Ecto neural progenitor cell (in vitro differentiated cells): ENCODE measurements at regions not wholly inside any gene's neighbourhood (a gene's known extent, or its start where the extent isn't known, plus 50 kb on each side); places are given as distances from the start of the nearest gene placed in this dataset.

ENCODE experiments used
- DNase-seq: peaks from one replicate; pipeline ENCODE4 v3.0.0-alpha.2; 2018; ENCODE audit warnings: low spot score

DNA sequence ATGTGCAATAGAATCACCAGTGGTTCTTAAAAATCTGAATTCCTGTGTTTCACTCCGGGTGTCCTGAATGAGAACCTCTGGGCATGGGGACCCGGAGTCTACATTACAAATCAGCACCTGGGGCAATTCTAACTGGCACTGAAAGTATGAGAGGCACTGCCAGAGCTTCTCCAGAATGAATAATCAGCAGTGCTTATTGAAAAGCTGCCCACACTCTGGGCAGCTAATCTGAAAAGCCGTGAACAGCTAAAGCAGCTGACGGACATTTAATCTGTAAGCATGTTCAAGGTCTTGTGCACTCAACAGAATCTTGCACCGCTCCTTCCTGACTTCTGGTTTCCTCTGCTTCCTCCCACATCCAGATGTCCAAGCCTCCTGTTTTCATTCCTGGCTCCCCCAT, 113.3 kb upstream of the KIF5B start:
- no peak for DNase-seq

DNA sequence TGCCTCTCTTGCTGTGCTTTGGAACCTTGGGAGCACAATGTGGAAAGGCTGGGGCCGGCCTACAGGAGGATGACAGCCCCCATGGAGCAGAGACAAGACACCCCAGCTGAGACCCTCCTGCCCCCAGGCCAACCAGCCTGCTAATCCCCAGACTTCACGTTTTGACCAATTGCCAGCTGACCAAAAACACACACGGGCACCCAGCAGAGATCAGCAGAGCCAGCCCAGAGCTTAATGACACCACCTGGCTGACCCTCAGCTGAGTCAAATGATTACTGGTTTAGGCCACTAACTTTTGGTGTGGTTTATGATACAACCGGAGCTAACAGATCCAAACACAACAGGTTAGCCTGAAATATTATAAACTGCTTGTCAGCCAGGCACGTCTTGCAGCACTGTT, 111.2 kb upstream of the KIF5B start:
- DNase-seq: no peak

DNA sequence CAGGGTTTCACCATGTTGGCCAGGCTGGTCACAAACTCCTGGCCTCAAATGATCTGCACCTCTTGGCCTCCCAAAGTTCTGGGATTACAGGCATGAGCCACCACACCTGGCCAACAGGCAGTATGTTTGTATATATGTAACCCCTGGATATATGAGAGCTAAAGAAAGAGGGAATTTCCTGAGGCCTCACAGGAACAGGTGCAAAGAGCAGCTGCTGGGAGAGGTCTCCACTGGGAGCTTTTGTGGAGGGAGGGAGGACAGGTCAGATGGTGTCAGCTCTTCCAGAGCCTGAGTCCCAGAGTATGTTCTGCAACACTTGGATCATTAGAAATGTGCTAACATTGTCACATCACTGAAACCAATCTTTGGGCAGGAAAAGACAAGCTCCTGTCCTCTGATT, 110.1 kb upstream of the KIF5B start:
- DNase-seq: no peak

DNA sequence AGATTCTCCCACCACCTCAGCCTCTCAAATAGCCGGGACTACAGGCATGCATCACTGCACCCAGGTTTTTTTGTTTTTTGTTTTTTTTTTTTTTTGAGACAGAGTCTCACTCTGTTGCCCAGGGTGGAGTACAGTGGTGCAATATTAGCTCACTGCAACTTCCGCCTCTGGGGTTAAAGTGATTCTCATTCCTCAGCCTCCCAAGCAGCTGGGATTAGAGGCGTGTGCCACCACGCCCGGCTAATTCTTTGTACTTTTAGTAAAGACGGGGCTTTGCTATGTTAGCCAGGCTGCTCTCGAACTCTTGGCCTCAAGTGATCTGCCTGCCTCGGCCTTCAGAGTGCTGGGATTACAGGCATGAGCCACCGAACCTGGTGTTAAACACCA, 107.5 kb upstream of the KIF5B start:
- DNase-seq: no peak

DNA sequence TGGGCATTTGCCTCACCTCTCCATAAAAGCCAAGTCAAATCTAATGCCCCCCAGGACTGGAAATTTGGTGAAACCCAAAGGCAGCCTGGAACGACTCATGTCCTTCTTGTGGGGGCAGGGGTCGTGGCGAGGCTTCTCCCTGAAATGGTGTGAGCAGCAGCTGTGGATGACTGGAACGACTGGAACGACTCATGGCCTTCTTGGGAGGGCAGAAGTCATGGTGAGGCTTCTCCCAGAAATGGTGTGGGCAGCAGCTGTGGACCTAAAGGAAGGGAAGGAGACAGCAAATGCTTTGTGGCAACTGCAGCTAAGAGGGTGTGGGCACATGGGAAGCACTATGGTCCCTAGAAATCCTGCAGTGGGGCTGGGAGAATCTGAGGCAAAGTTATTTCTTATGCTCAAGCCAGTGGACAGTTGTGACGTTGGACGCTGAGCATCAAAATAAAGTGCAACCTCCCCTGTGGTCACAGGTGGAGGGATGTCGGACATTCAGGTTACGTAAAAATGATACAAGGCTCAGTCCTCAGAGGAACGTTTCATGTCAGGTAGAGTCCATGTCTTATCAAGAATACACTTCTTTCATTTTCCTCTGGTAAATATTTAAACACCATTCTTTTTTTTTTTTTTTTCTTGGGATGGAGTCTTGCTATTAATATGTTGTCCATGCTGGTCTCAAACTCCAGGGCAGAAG, 107.0 kb upstream of the KIF5B start:
- DNase-seq: no peak

DNA sequence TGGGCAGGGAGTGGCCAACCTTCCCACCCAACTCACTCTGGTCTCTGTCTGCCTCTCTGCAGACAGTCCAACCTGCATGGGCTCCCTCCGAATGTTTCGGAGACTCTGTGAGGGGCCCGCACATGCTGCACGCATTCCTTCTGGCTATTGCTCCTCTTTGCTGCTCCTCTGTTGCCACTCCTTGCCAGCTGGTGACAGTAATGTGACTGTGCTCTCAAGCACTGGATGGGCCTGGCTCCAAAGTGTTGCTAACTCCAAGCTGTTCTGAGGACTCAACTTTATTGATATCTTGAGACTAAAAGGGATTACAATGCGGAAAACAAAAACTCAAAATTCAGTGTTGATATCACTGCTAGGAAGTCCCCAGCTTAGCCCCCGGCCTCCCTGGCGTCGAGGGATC, 105.4 kb upstream of the KIF5B start:
- no peak for DNase-seq

DNA sequence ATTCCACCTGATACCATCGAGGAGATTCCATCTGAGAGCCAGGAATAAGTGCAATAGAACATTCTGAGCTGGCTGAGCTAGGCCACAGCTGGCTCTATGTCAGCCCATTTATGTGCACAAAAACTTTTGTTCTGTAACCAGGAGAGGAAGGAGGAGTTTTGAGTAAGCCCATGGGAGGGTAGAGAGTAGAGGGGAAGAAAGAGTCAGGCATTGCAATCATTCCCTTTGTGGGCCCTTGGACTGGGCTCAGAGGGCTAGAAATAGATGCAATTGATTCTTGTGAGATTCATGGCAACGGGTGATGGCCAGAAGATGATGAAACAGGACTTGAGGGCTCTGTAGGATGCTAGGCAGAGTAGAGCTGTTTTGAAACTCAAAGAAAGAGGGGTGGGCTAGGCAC, 104.6 kb upstream of the KIF5B start:
- DNase-seq: no peak

DNA sequence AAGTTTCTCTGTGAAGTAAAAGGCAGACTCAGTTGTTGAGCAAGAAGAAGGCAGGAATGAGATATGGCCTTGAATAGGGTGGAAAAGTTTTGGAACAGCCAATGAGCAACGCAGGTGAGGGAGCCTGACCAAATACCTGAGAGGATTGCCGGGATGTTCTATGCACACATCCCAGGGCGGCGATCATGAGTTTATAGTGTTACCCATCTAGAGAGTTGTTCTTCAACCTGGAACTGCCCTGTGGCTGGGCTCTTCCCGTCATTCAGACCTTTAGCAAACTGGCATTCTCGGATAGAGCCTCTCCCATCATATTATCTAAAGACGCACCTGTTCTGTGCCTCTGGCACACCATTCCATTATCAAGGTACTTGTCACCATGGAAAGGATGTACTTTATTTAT, 103.0 kb upstream of the KIF5B start:
- no peak for DNase-seq

DNA sequence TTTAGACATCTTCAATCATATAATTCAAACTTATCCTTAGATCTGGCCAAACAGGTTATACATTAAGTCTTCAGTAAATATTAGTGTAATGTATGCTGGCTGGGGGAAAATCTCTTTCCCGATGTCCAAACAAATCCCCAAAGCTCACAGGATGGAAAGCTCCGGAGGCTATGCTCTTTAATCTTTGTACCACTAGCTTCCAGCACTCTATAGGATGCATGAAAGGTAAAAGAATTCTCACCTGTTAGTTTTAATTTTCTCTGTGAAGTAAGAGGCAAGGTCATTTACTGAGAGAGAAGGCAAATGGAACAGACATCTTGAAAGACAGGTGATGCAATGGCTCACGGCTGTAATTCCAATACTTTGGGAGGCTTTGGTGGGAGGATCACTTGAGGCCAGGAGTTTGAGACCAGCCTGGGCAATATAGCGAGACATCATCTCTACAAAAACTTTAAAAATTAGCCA, 99.8 kb upstream of the KIF5B start:
- DNase-seq: no peak

DNA sequence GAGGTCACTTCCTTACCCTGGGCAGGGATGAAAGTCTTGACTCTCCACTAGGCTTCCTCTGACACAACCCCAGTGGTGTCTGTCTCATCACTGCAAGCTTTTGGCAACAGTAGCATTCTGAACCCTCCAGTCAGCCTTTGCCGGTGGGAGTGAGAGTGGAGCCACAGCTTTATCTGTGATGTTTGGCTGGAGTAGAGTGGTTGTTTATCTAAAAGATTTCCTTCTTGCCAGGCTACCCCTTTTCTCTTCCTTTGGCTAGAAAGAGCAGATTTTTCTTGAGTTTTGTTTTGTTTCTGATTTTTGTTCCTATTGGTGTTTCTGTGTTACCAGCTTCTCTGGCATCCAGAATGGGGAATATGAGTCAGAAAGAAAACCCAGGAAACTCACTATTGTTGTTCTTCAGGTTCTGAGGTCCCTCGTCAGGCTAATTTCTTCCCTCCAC, 98.9 kb upstream of the KIF5B start:
- DNase-seq: no peak

DNA sequence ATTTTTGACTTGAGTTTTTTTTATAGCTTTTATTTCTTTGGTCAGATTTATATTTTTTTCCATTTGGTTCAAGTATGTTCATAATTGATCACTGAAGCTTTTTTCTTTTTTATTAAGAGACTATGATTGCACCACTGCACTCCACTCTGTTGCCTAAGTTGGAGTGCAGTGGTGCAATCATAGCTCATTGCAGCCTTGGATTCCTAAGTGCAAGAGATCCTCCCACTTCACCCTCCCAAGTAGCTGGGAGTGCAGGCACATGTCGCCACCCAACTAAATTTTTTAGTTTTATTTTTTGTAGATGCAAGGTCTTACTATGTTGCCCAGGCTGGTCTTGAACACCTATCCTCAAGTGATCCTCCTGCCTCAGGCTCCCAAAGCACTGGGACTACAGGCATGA, 97.7 kb upstream of the KIF5B start:
- DNase-seq: no peak

DNA sequence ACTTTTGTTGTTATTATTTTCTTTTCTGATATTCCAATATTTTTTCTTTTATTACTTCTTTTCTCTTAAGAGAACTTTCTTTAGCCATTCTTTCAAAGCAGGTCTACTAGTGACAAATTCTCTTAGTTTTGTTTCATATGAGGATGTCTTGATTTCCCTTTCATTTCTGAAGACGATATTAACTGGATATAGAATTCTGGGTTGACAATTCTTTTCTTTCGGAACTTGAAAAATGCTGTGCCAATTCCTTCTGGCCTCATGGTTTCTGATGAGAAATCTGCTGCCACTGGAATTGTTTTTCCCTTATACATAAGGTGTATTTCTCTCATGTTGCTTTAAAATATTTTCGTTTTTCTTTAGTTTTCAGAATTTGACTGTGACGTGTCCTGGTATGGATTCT, 97.0 kb upstream of the KIF5B start:
- DNase-seq: no peak

DNA sequence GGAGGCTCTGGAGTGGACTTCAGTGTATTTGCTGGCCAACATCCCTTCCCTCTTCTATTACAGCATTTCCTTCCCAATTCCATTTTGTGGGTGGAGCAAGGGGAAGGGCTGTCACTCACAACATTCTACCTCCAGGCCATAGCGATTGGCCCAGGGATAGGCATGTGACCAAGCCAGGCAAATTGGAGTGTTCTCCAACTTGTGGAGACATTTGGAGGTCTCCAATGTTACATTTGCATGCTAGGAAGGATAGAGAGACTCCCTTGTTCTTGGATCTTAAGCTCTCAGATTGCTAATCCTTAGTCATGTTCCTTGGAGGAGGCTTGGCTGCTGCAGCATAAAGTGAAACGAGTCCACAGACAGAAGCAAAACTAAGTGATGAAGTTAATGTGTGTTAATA, 95.6 kb upstream of the KIF5B start:
- no peak for DNase-seq

DNA sequence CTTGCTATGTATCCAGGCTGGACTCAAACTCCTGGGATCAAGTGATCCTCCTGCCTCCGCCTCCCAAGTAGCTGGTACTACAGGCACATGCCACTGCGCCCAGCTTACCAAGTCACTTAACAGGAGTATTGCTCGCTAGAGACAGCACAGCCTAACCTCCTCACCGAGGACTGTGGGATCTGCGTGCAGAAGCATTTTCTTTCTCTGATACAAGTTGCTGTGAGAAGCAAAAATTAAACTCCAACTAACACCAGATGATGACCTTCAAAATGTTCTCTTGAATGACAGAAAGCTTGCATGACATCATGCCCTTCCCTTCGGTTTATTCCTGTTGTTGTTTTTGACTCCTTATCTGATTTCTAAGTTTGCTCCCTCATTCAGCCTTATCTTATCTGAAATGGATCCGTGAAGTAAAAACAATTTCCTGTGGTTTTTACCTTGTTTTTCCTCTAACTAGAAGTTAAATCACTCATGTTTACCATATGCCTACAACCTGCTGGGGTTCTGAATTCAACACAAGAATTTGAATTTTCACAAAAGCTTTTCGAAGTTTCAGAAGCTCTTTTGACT, 94.4 kb upstream of the KIF5B start:
- DNase-seq: no peak

DNA sequence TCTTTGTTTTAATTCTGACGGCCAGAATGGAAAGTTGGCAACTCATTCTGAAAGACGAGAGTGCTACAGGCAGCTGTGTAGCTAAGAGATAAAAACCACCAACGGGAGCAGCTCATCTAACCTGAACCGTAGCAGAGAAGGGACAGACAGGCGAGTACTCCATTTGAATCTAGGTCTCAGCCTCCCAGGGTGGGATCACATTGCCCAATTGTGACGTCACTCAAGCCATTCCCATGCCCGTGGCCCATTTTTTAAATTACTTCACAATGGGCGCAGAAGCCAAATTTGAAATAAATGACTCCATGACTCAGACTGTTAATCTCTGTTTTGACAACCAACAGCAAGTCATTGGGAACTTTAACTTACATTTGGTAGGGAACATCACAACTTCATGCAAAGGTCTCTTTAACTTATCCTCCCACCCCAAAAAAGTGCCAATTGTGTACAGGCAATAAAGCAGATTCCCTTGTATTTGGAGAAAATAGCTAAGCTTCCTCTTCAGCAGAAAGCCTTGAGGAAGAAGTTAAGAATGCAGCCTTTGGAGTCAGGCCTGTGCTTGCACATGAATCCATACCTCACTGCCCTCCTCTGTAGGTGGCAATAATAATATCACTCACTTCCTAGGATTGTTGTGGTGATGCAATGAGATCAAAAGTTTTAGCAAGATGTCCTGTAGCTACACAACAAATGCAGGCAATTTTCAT, 93.2 kb upstream of the KIF5B start:
- DNase-seq: no peak

DNA sequence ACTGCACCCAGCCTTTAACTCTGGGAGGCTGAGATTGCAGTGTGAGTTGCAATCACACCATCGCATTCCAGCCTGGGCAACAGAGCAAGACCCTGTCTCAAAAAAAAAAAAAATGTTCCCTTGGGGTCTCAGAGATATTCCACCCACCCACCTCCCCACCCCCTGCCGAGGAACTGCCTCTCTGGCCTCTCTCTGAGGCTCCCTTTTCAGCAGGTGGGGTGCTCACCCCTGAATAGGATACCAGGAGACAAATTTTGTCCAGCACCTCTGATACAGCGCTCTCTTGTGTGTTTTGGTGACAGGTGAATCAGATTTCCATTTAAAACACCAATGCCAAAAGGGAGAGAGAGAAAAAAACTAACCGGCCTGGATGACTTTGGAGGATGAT, 92.6 kb upstream of the KIF5B start:
- no peak for DNase-seq

DNA sequence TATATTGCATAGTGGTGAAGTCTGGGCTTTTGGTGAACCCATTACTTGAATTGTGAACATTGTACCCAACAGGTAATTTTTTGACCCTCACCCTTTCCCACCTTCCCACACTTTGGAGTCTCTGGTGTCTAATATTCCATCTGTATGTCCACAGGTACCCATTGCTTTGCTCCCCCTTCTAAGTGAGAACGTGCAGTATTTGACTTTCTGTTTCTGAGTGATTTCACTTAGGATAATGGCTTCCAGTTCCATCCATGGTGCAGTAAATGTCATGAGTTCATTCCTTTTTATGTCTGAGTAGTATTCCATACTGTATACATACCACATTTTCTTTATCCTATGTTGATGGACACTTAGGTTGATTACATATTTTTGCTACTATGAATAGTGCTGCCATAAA, 91.5 kb upstream of the KIF5B start:
- DNase-seq: no peak

DNA sequence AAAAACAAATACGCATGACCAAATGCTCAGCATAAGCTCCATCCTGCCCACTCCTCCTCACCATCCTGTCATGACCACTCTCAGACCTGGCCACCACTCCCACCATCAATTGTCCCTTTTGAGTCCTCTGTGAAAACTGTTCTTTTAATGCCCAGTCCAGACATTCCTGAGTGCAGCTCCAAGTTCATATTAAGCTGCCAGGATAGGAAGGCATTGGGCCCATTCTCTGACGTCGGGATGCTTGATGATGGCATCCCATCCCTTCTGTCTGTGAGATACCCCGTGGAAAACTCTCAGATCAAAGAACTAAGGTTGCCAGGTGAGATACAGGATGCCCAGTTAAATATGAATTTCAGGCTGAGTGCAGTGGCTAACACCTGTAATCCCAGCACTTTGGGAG, 89.9 kb upstream of the KIF5B start:
- no peak for DNase-seq

DNA sequence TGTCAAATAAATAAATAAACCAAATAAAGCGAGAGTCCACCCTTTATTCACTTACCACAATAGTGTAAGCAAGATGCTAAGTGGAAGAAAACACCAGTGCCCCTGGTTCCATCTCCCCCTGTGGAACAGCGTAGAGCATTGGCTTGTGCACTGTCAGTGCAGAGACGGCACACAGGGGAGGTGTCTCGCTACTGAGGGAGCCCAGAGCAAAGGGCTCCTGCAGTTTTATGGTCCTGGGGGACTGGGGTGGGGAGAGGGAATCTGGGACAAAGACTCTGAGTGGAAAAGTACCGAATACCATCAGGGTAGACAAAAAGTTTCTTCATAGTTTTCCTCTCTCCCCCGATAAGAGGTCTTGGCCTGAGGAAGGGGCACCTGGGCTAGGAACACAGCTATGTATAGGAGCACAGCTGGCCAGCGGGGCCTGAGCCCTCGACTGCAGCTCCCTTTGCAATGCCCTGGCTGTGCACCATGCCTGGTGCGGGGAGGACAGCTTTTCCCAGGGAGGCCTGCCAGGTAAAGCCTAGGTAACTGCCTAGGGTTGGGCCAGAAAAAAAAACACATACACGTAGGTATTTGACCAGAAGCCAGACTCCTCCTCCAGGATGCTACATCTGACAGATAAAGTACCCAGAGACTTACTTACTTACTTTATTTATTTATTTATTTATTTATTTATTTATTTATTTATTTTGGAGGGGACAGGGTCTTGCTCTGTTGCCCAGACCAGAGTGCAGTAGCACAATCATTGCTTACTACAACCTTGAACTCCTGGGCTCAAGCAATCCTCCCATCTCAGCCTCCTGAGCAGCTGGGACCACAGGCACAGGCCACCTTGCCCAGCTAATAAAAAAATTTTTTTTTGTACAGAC, 88.8 kb upstream of the KIF5B start:
- no peak for DNase-seq

DNA sequence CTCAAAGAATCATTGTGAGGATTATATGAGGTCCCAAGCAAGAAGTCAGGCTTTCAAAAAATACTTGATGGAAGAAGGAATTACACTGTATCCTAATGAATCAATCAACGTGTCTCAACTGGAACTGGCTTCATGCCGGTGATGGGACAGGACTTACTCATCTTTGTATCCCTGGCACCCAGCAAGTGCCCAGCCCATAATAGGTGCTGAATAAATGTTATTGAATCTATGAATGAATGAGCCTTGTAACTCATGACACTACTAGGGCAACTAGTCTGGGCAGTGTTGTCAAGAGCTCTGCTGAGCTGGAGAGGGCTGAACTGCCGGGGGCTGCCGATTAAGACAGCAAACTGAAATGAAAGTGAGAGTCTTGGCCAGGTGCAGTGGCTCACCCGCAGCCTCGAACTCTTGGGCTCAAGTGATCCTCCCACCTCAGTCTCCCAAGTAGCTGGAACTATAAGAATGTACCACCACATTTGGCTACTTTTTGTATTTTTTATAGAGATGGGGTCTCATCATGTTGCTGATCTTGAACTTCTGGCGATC, 87.2 kb upstream of the KIF5B start:
- no peak for DNase-seq

DNA sequence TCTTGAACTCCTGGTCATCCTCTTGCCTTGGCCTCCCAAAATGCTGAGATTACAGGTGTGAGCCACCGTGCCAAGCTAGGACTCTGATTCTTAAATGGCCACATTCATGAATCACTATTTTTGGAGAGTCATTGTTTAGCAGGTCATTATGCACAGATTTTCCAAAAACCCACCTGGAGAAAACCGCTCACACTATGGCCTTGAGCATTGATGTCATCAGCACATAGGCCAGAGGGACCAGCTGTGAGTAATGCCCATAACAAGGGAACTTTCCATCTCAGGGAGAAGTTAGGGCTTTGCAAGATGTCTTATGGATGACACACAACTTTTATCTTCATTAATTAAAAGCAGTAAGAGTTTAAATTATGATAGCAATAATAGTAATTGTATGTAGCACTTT, 86.4 kb upstream of the KIF5B start:
- DNase-seq: no peak

DNA sequence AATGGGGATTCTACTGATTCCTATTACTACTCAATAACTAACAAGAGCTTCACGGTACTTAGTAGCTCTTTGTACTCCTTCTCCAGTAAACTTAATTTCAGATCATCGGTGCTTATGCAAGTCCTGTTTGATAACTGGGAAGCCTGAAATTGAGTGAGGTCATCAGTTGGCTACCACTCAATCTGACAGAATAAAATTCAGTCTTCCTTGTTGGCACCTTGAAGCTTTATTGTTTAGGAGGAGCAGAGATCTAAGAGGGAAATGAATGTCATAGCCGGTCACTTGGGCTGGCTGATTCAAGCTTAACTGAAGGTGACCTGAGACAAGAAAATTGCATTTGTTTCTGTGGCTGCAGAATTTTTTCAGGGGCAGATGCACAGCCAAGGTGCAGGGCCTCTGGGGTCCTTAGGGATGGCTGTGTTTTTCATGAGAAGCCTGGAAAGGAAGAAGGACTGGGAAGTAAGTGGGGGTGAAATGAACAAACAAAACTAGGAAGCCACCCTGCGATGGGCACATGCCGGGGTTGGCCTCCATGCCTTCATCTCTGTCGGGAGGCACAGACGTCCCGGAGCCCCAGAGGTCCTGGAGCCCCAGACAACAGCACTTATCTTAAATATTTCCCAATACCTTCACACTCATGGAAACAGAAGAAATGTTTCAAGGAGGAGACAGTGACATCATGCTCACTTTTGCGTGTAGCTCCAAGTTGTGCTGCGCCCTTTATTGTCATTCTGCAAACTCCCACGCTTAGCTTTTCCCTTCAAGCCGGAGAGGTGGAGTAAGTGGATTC, 85.0 kb upstream of the KIF5B start:
- DNase-seq: no peak
